Tibial nerve (tissue), 3 donors: ENCODE measurements at regions not wholly inside any gene's neighbourhood (a gene's known extent, or its start where the extent isn't known, plus 50 kb on each side); places are given as distances from the start of the nearest gene placed in this dataset.

Source experiments
- CTCF ChIP-seq, 5 experiments: fragments of 200-600 bp in 3 of 5; fragments of 450-650 bp in 2 of 5; sonication (generic) in 3 of 5; IDR thresholded peaks; one replicate each; pipeline ENCODE4 v1.5.1; 2016 to 2019; ENCODE audit warnings: antibody characterized with exemption in 5 of 5, mild to moderate bottlenecking in 3 of 5, moderate library complexity in 2 of 5
- POLR2A ChIP-seq, 2 donors: fragments of 450-650 bp; IDR thresholded peaks; one replicate each; pipeline ENCODE4 v1.6.1; 2017; ENCODE audit warnings: antibody characterized with exemption in 2 of 2, mild to moderate bottlenecking in 2 of 2, moderate library complexity in 2 of 2

DNA sequence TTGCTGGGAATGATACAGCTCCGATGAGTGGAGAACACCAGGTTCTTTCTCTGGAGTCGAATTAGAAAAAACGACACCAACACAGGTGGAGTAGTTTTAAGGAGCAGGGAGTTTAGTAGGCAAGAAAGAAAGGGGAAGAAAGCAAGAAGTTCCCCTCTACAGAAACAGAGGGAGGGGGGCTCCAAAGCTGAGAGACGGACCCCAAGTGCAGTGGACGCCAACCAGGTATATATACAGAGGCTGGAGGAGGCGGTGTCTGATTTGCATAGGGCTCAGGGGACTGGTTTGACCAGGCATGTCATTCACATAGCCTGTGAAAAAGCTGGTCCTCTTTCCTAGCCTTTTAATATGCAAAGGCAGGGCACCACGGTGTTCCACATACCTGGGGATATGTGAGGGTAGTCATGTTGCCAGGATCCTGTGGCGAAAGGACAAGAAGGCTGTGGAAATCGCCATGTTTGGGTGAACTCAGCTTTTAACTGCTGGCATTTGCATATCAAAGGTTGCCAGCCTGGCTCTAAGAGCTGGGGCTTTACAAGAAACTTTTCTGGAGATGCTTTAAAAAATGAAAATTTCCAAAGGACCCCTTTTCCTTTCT is 887.4 kb upstream of the EPHA6 start:
- no peak for TF ChIP-seq CTCF (IDR thresholded peaks at IDR 0.05)
- TF ChIP-seq POLR2A (IDR thresholded peaks at IDR 0.05) = no peak
